ENCODE measurements at regions not wholly inside any gene's neighbourhood (a gene's known extent, or its start where the extent isn't known, plus 50 kb on each side); places are given as distances from the start of the nearest gene placed in this dataset.

- no peak for TF ChIP-seq POLR2A (IDR thresholded peaks at IDR 0.05)
- no peak for TF ChIP-seq CTCF (IDR thresholded peaks at IDR 0.05)
- TF ChIP-seq POLR2AphosphoS5 (IDR thresholded peaks at IDR 0.05): no peak
These were observed 204.0 kb upstream of the PITRM1 start for GRCh38 chr10:3376631-3377030.

Measured in stomach (tissue), 4 donors.